CD14-positive monocyte (primary cell): ENCODE measurements at regions not wholly inside any gene's neighbourhood (a gene's known extent, or its start where the extent isn't known, plus 50 kb on each side); places are given as distances from the start of the nearest gene placed in this dataset.

Experiments used
- DNase-seq, 3 donors: peaks; one replicate each; pipeline ENCODE4 v3.0.0-alpha.2; 2011 to 2022
- H2AFZ ChIP-seq: 2 replicates; pipeline ENCODE4 v1.6.0; 2012; ENCODE audit warnings: mild to moderate bottlenecking, low read depth, low read length, inconsistent platforms; ENCODE audit not compliant: insufficient read depth, poor library complexity, severe bottlenecking
- H3K27ac ChIP-seq, 2 donors: 1 replicate in 1 of 2; 2 replicates in 1 of 2; pipeline ENCODE4 v1.5.1; 2012 to 2013; ENCODE audit warnings: low read length in 2 of 2, control low read depth in 1 of 2, inconsistent platforms in 1 of 2, low read depth in 1 of 2, mild to moderate bottlenecking in 1 of 2
- H3K27me3 ChIP-seq, 2 donors: one replicate each; pipeline versions ENCODE4 v1.6.0 to v1.6.1; 2011 to 2013; ENCODE audit warnings: low read length in 2 of 2; ENCODE audit not compliant: control insufficient read depth in 2 of 2, insufficient read depth in 2 of 2
- H3K36me3 ChIP-seq, 2 donors: replicated peaks in 1 of 2; 1 replicate in 1 of 2; 2 replicates in 1 of 2; pipeline versions ENCODE4 v1.5.1 to v1.6.1; 2012 to 2013; ENCODE audit warnings: low read length in 2 of 2, control low read depth in 1 of 2, inconsistent platforms in 1 of 2, mild to moderate bottlenecking in 1 of 2; ENCODE audit not compliant: insufficient read depth in 2 of 2, control insufficient read depth in 1 of 2
- H3K4me1 ChIP-seq, 2 donors: 1 replicate in 1 of 2; 2 replicates in 1 of 2; pipeline versions ENCODE4 v1.5.1 to v1.6.1; 2012 to 2013; ENCODE audit warnings: low read length in 2 of 2, control low read depth in 1 of 2, inconsistent platforms in 1 of 2, mild to moderate bottlenecking in 1 of 2, moderate library complexity in 1 of 2; ENCODE audit not compliant: insufficient read depth in 2 of 2, control insufficient read depth in 1 of 2
- H3K4me2 ChIP-seq: replicated peaks from 2 replicates; pipeline ENCODE3; 2012; ENCODE audit warnings: low read length, moderate library complexity, mild to moderate bottlenecking; ENCODE audit not compliant: poor library complexity, severe bottlenecking; ENCODE audit errors: extremely low read depth
- H3K4me3 ChIP-seq, 3 experiments: fragments of 200-600 bp in 1 of 3; sonication (generic) in 1 of 3; replicated peaks in 1 of 3; 1 replicate in 2 of 3; 2 replicates in 1 of 3; pipeline ENCODE4 v1.5.1; 2011 to 2013; ENCODE audit warnings: low read length in 3 of 3, mild to moderate bottlenecking in 3 of 3, control low read depth in 2 of 3, low read depth in 2 of 3, inconsistent platforms in 1 of 3, moderate library complexity in 1 of 3
- H3K79me2 ChIP-seq: 2 replicates; pipeline ENCODE4 v1.6.0; 2012; ENCODE audit warnings: mild to moderate bottlenecking, control low read depth, inconsistent platforms, low read length, moderate library complexity; ENCODE audit not compliant: insufficient read depth
- H3K9ac ChIP-seq: 2 replicates; pipeline ENCODE4 v1.6.0; 2017; ENCODE audit warnings: low read length, mild to moderate bottlenecking; ENCODE audit not compliant: insufficient read depth, poor library complexity, severe bottlenecking
- H3K9me3 ChIP-seq, 2 donors: replicated peaks in 1 of 2; 1 replicate in 1 of 2; 2 replicates in 1 of 2; pipeline versions ENCODE4 v1.5.1 to v1.6.1; 2012 to 2013; ENCODE audit warnings: low read length in 2 of 2, control low read depth in 1 of 2; ENCODE audit not compliant: control insufficient read depth in 1 of 2, insufficient read depth in 1 of 2
- H4K20me1 ChIP-seq: 2 replicates; pipeline ENCODE4 v1.6.0; 2012; ENCODE audit warnings: mild to moderate bottlenecking, low read length, control low read depth, moderate library complexity; ENCODE audit not compliant: insufficient read depth
- H3K27ac Mint-ChIP-seq, 7 donors: one replicate each; pipeline ENCODE4 v1.8.0; 2020; ENCODE audit warnings: mild to moderate bottlenecking in 7 of 7, mixed read lengths in 7 of 7, moderate library complexity in 6 of 7, inconsistent platforms in 2 of 7
- H3K27me3 Mint-ChIP-seq, 3 donors: one replicate each; pipeline ENCODE4 v1.8.0; 2021 to 2022; ENCODE audit warnings: low read depth in 3 of 3, mild to moderate bottlenecking in 3 of 3, mixed read lengths in 3 of 3, moderate library complexity in 3 of 3, inconsistent platforms in 1 of 3
- H3K36me3 Mint-ChIP-seq, 2 donors: one replicate each; pipeline ENCODE4 v1.8.0; 2020; ENCODE audit warnings: mixed read lengths in 2 of 2, inconsistent platforms in 1 of 2, mild to moderate bottlenecking in 1 of 2
- H3K4me1 Mint-ChIP-seq: one replicate; pipeline ENCODE4 v1.8.0; 2020; ENCODE audit warnings: mild to moderate bottlenecking, mixed read lengths
- H3K4me3 Mint-ChIP-seq, 2 donors: one replicate each; pipeline ENCODE4 v1.8.0; 2020; ENCODE audit warnings: mild to moderate bottlenecking in 2 of 2, mixed read lengths in 2 of 2, moderate library complexity in 1 of 2
- H3K9me3 Mint-ChIP-seq, 7 donors: one replicate each; pipeline ENCODE4 v1.8.0; 2020 to 2022; ENCODE audit warnings: mixed read lengths in 7 of 7, mild to moderate bottlenecking in 6 of 7, moderate library complexity in 6 of 7, inconsistent platforms in 2 of 7
- WGBS: methylation state at CpG from one replicate; pipeline ENCODE4 v1.1.5; 2013; ENCODE audit warnings: missing lambda C conversion rate; ENCODE audit not compliant: insufficient coverage; 5-methylcytosine and 5-hydroxymethylcytosine counted together
- intact Hi-C, 2 donors: fragments of 100-400 bp; cut with micrococcal nuclease; formaldehyde crosslinking; loops; one replicate each; pipeline versions ENCODE4 v1.15.0 to v1.15.1; 2023
- TF ChIP-seq, protein P1 (sequence below): fragments of 200-600 bp; IDR thresholded peaks from one replicate; pipeline ENCODE4 v1.8.0; 2022; ENCODE audit warnings: antibody characterized with exemption, mild to moderate bottlenecking

GRCh38 chr13:55714120-55714519, 1426.6 kb upstream of the PRR20A start:
- TF ChIP-seq, protein P1, sequence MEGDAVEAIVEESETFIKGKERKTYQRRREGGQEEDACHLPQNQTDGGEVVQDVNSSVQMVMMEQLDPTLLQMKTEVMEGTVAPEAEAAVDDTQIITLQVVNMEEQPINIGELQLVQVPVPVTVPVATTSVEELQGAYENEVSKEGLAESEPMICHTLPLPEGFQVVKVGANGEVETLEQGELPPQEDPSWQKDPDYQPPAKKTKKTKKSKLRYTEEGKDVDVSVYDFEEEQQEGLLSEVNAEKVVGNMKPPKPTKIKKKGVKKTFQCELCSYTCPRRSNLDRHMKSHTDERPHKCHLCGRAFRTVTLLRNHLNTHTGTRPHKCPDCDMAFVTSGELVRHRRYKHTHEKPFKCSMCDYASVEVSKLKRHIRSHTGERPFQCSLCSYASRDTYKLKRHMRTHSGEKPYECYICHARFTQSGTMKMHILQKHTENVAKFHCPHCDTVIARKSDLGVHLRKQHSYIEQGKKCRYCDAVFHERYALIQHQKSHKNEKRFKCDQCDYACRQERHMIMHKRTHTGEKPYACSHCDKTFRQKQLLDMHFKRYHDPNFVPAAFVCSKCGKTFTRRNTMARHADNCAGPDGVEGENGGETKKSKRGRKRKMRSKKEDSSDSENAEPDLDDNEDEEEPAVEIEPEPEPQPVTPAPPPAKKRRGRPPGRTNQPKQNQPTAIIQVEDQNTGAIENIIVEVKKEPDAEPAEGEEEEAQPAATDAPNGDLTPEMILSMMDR = no peak
- peaks cover 0 to 4% (median 0%) of the 10 kb centered on the region in 7 donors for H3K9me3 Mint-ChIP-seq
- Histone ChIP-seq H3K27ac (no peak overlapping the region), H3K4me3 (no peak overlapping the region), H3K79me2 (no peaks in the 10 kb centered on the region), H2AFZ (no peak overlapping the region), H3K36me3 (no peaks in the 10 kb centered on the region), H4K20me1 (no peaks in the 10 kb centered on the region), H3K4me2 (no peak overlapping the region), H3K4me1 (no peaks in the 10 kb centered on the region), H3K9me3 (no peaks in the 10 kb centered on the region), H3K9ac (no peak overlapping the region), H3K27me3 (no peaks in the 10 kb centered on the region)
- no peaks in the 10 kb centered on the region for H3K4me1 Mint-ChIP-seq
- DNase-seq = no peak
- H3K36me3 Mint-ChIP-seq = no peaks in the 10 kb centered on the region
- H3K27me3 Mint-ChIP-seq = no peaks in the 10 kb centered on the region
- no peak overlapping the region for H3K27ac Mint-ChIP-seq
- H3K4me3 Mint-ChIP-seq = no peak overlapping the region
- intact Hi-C loops = no loop called here

DNA sequence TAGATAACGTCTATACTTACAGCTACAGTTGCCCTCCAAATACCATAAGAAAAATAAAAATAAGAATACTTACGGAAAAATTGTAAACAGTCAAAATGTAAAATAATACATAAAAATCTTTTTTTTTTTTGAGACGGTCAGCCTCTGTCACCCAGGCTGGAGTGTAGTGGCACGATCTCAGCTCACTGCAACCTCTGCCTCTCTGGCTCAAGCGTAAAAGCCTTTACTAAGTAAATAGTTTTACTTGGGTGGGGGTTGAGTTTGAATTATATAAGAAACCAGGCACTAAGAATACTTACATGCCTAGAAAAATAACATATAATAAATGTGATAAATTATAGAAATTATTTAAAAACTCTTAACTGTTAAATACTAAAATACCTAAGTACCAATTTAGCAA, 1413.0 kb upstream of the PRR20A start:
- no peak for DNase-seq
- Histone ChIP-seq H3K79me2 (no peaks in the 10 kb centered on the region), H3K9me3 (peaks cover 0 to 3% of the 10 kb centered on the region in 2 donors), H3K4me2 (no peak overlapping the region), H3K4me1 (no peaks in the 10 kb centered on the region), H3K4me3 (no peak overlapping the region), H3K36me3 (no peaks in the 10 kb centered on the region), H4K20me1 (no peaks in the 10 kb centered on the region), H3K9ac (no peak overlapping the region), H3K27ac (no peak overlapping the region), H2AFZ (no peak overlapping the region), H3K27me3 (no peaks in the 10 kb centered on the region)
- no peak overlapping the region for H3K4me3 Mint-ChIP-seq
- WGBS = no CpG with 5 or more reads among the region's 5 CpGs
- H3K27me3 Mint-ChIP-seq = no peaks in the 10 kb centered on the region
- no peaks in the 10 kb centered on the region for H3K36me3 Mint-ChIP-seq
- no peak overlapping the region for H3K27ac Mint-ChIP-seq
- H3K9me3 Mint-ChIP-seq = peaks cover 0 to 5% (median 0%) of the 10 kb centered on the region in 7 donors
- intact Hi-C loops = no loop called here
- TF ChIP-seq, protein P1 = no peak
- no peaks in the 10 kb centered on the region for H3K4me1 Mint-ChIP-seq
